GM18519 (cell line): ENCODE measurements at regions not wholly inside any gene's neighbourhood (a gene's known extent, or its start where the extent isn't known, plus 50 kb on each side); places are given as distances from the start of the nearest gene placed in this dataset.

ENCODE experiments used
- ATAC-seq: cut with Tn5 transposase; IDR thresholded peaks from one replicate; pipeline ENCODE4 v1.9.1; 2021; ENCODE audit warnings: mild to moderate bottlenecking, moderate library complexity; ENCODE audit not compliant: unreplicated experiment, low FRiP score

DNA sequence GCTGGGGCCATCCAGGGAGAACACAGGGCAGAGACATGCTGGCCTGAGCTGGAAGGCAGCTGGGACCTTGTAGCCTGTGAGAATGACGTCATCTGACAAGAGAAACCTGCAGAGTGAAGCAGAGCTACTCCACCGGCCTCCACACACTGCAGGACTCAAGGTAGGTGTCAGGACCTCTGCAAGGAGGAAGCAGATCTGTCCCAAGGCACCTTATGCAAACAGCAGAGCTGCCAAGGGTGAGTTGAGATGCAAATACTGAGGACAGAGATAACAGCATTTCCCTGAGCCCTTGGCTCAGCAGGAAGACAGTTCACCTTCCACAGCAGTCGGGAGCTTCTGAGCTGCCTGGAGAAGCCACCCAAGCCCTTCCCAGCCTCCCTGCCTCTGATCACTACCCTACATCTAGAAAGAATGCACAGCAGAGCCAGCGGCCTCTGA is 51.9 kb upstream of the IGSF9B start:
- ATAC-seq = peak; percentile 73

- no peak for ATAC-seq
Measured at GRCh38 chr11:134013518-134013917, 55.4 kb upstream of the JAM3 start.

GRCh38 chr11:134014511-134014910 is 54.4 kb upstream of the JAM3 start:
- no peak for ATAC-seq

DNA sequence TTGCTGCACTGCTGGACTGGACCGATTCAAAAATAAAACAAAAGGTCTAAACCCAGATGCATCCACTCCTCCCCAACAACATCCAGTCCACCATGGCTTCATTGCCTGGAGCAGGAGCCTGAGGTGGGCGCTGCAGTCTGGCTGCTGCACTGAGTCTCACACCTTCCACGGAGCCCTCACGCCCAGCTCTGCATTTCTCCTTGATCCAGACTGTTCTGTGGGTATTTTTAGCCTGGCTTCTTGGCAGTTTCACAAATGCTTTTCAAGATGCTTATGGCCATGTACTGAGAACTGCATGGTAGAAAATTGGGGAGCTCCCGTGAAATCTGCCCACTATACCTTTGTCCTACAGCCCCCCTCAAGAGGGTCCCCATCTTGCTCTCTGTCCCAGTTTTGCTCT is 53.3 kb upstream of the JAM3 start:
- no peak for ATAC-seq

DNA sequence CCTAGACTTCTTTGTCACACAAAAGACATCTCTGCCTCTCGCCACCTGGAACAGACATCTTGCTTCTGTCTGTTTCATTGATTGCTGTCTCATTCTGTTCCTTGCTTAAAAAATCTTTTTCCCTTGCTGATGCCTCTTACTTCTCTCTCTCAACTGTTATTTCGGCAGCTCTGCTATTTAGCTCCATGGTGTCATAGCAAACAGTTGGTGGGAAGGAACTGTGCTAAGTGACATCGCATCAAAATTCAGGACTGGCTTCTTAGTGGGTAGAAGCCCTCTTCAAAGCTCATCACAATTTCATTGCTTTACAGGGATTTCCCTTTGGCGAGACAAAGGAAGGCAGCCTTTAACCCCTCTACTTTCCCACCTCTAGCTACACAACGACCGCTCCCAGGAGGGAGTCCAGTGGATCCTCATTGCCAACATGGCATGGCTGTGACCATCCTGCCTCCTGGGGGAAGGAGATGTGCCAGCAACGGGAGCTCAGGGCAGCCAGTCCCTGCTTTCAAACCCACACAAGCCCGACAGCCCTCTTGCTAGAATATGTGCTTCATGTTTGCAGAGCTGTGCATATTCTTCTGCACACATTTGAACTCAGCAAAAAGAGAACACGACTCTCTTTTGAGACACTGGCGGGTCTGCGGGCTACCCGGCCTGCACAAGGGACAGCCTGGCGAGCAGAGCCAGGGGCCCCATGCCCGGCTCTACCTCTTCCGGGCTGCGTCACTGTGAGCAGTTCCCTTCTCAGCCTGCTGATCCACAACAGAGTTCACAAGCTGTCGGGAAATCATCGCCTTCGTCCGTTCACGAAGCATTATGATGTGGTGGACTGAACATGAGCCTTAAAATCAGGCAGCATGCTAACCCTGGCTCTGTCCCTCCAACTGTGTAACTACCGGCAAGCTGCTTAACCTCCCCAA is 51.1 kb upstream of the JAM3 start:
- no peak for ATAC-seq
